ENCODE measurements at regions not wholly inside any gene's neighbourhood (a gene's known extent, or its start where the extent isn't known, plus 50 kb on each side); places are given as distances from the start of the nearest gene placed in this dataset.

DNA sequence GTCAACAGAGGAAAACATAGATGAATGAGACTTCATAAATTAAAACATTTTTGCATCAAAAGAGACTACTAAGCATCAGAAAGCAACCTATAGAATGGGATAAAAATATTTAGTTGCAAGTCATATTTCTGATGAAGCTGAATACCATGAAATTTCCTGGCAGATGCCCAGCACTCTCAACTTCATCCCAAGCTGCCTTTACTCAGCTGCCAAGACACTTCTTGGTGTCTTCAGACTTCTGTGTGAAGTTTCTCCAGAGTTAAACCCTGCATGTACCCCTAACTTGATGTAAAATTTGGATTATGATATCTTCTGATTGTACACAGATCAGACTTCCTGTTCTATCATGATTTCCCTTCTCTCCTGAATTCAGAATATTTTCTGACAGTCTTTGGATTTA lies 73.2 kb downstream of the AKR1C4 start:
- TF ChIP-seq EZH2 (IDR thresholded peaks at IDR 0.05; ENCODE audit: insufficient read depth, poor library complexity, severe bottlenecking) (no peak), EZH2phosphoT487 (IDR thresholded peaks at IDR 0.05; ENCODE audit: insufficient read depth, low read depth) (no peak)

All from GM23248 (cell line).